Effector CD8-positive, alpha-beta T cell (primary cell): ENCODE measurements at regions not wholly inside any gene's neighbourhood (a gene's known extent, or its start where the extent isn't known, plus 50 kb on each side); places are given as distances from the start of the nearest gene placed in this dataset.
"Not testable (repeated sequence)": the region's sequence is repeated elsewhere in the genome, so short reads cannot be mapped to it uniquely, and the experiment has no call there.

Experiments
- DNase-seq: peaks from one replicate; lab custom pipeline; 2025; lab: John Stamatoyannopoulos, UW

- DNase-seq: not testable (repeated sequence)
These were observed 144.6 kb upstream of the DUSP22 start for GRCh38 chr6:147651-148050.

GRCh38 chr6:148051-148984 is 144.0 kb upstream of the DUSP22 start:
- DNase-seq: peak; percentile 18

GRCh38 chr6:150147-150546 is 142.1 kb upstream of the DUSP22 start:
- not testable (repeated sequence) for DNase-seq

GRCh38 chr6:152436-152835 is 139.9 kb upstream of the DUSP22 start:
- not testable (repeated sequence) for DNase-seq

- DNase-seq: not testable (repeated sequence)
These were observed 139.3 kb upstream of the DUSP22 start for GRCh38 chr6:153026-153425.

GRCh38 chr6:153867-154266 is 138.4 kb upstream of the DUSP22 start:
- DNase-seq: not testable (repeated sequence)

- DNase-seq: not testable (repeated sequence)
These were observed 137.8 kb upstream of the DUSP22 start for GRCh38 chr6:154321-155092.

GRCh38 chr6:156010-156409 is 136.3 kb upstream of the DUSP22 start:
- DNase-seq: no peak

- not testable (repeated sequence) for DNase-seq
These were observed 135.7 kb upstream of the DUSP22 start for GRCh38 chr6:156441-157140.

- DNase-seq: not testable (repeated sequence)
These were observed 135.1 kb upstream of the DUSP22 start for GRCh38 chr6:157176-157575.

- DNase-seq: not testable (repeated sequence)
These were observed 130.6 kb upstream of the DUSP22 start for GRCh38 chr6:161657-162056.

- no peak for DNase-seq
These were observed 127.6 kb upstream of the DUSP22 start for GRCh38 chr6:164720-165119.

- no peak for DNase-seq
These were observed 127.0 kb upstream of the DUSP22 start for GRCh38 chr6:165263-165662.

GRCh38 chr6:165906-166305 is 126.4 kb upstream of the DUSP22 start:
- DNase-seq: no peak

GRCh38 chr6:168865-169455 is 123.3 kb upstream of the DUSP22 start:
- no peak for DNase-seq

GRCh38 chr6:174036-174435 is 118.3 kb upstream of the DUSP22 start:
- no peak for DNase-seq

GRCh38 chr6:175680-176079 is 116.6 kb upstream of the DUSP22 start:
- no peak for DNase-seq

- no peak for DNase-seq
These were observed 115.5 kb upstream of the DUSP22 start for GRCh38 chr6:176766-177165.

GRCh38 chr6:178119-178518 is 114.2 kb upstream of the DUSP22 start:
- DNase-seq: no peak

GRCh38 chr6:178929-179328 is 113.4 kb upstream of the DUSP22 start:
- DNase-seq: not testable (repeated sequence)

- DNase-seq: no peak
These were observed 112.8 kb upstream of the DUSP22 start for GRCh38 chr6:179340-179950.
